HEK293 (cell line): ENCODE measurements at regions not wholly inside any gene's neighbourhood (a gene's known extent, or its start where the extent isn't known, plus 50 kb on each side); places are given as distances from the start of the nearest gene placed in this dataset.
A peak's percentile ranks its signal among the peaks of the same experiment; 100 is the strongest.

ENCODE experiments used
- ATF2 ChIP-seq: fragments of 450-650 bp; formaldehyde crosslinking; IDR thresholded peaks from 2 replicates; pipeline ENCODE4 v1.5.1; 2016; ENCODE audit warnings: missing biosample characterization, missing genetic modification characterization, low read depth
- BCL11A ChIP-seq: fragments of 450-650 bp; formaldehyde crosslinking; IDR thresholded peaks from 2 replicates; pipeline ENCODE4 v1.5.1; 2016; ENCODE audit warnings: low read depth, missing biosample characterization, missing genetic modification characterization
- IKZF3 ChIP-seq: fragments of 450-650 bp; IDR thresholded peaks from 2 replicates; pipeline ENCODE4 v1.5.0; 2018; ENCODE audit warnings: missing biosample characterization, mild to moderate bottlenecking, missing genetic modification characterization, moderate library complexity
- KLF10 ChIP-seq: fragments of 450-650 bp; IDR thresholded peaks from 2 replicates; pipeline ENCODE4 v1.5.1; 2018; ENCODE audit warnings: missing biosample characterization, mild to moderate bottlenecking, missing genetic modification characterization
- KLF8 ChIP-seq: fragments of 450-650 bp; formaldehyde crosslinking; IDR thresholded peaks from 2 replicates; pipeline ENCODE4 v1.5.1; 2016; ENCODE audit warnings: missing biosample characterization, missing genetic modification characterization
- OVOL3 ChIP-seq: fragments of 450-650 bp; formaldehyde crosslinking; IDR thresholded peaks from 2 replicates; pipeline ENCODE4 v1.5.1; 2016; ENCODE audit warnings: missing biosample characterization, missing genetic modification characterization
- SALL2 ChIP-seq: fragments of 450-650 bp; formaldehyde crosslinking; IDR thresholded peaks from 2 replicates; pipeline ENCODE4 v1.5.0; 2017; ENCODE audit warnings: missing biosample characterization, mild to moderate bottlenecking, missing genetic modification characterization, borderline replicate concordance
- SCRT2 ChIP-seq: fragments of 450-650 bp; formaldehyde crosslinking; IDR thresholded peaks from 2 replicates; pipeline ENCODE4 v1.5.1; 2016; ENCODE audit warnings: missing biosample characterization, missing genetic modification characterization
- SP2 ChIP-seq: fragments of 450-650 bp; formaldehyde crosslinking; IDR thresholded peaks from 2 replicates; pipeline ENCODE4 v1.5.1; 2016; ENCODE audit warnings: missing biosample characterization, missing genetic modification characterization
- WT1 ChIP-seq: fragments of 450-650 bp; formaldehyde crosslinking; IDR thresholded peaks from 2 replicates; pipeline ENCODE4 v1.5.1; 2016; ENCODE audit warnings: missing biosample characterization, missing genetic modification characterization
- ZEB2 ChIP-seq: fragments of 450-650 bp; formaldehyde crosslinking; IDR thresholded peaks from 2 replicates; pipeline ENCODE4 v1.5.1; 2016; ENCODE audit warnings: missing biosample characterization, missing genetic modification characterization
- ZNF155 ChIP-seq: fragments of 450-650 bp; formaldehyde crosslinking; IDR thresholded peaks from 2 replicates; pipeline ENCODE4 v1.5.1; 2016; ENCODE audit warnings: missing biosample characterization, missing genetic modification characterization
- ZNF24 ChIP-seq: fragments of 450-650 bp; formaldehyde crosslinking; IDR thresholded peaks from 2 replicates; pipeline ENCODE4 v1.5.1; 2016; ENCODE audit warnings: missing biosample characterization, missing genetic modification characterization
- ZNF335 ChIP-seq: fragments of 450-650 bp; formaldehyde crosslinking; conservative IDR thresholded peaks from 2 replicates; pipeline ENCODE4 v1.5.1; 2016; ENCODE audit warnings: missing biosample characterization, missing genetic modification characterization
- ZNF37A ChIP-seq: fragments of 450-650 bp; IDR thresholded peaks from 2 replicates; pipeline ENCODE4 v1.5.1; 2018; ENCODE audit warnings: missing biosample characterization, missing genetic modification characterization
- ZNF596 ChIP-seq: fragments of 450-650 bp; IDR thresholded peaks from 2 replicates; pipeline ENCODE4 v1.5.0; 2018; ENCODE audit warnings: missing biosample characterization, mild to moderate bottlenecking, missing genetic modification characterization, moderate library complexity
- ZNF654 ChIP-seq: fragments of 450-650 bp; formaldehyde crosslinking; IDR thresholded peaks from 2 replicates; pipeline ENCODE4 v1.5.1; 2016; ENCODE audit warnings: low read depth, missing biosample characterization, missing genetic modification characterization
- ZNF677 ChIP-seq: fragments of 450-650 bp; IDR thresholded peaks from 2 replicates; pipeline ENCODE4 v1.5.0; 2018; ENCODE audit warnings: missing biosample characterization, mild to moderate bottlenecking, missing genetic modification characterization, moderate library complexity
- ZNF830 ChIP-seq: fragments of 450-650 bp; IDR thresholded peaks from 2 replicates; pipeline ENCODE4 v1.5.0; 2018; ENCODE audit warnings: missing biosample characterization, missing genetic modification characterization, low read depth, mild to moderate bottlenecking, moderate library complexity
- ZNF843 ChIP-seq: fragments of 450-650 bp; formaldehyde crosslinking; IDR thresholded peaks from 2 replicates; pipeline ENCODE4 v1.5.1; 2016; ENCODE audit warnings: missing biosample characterization, missing genetic modification characterization
- ZSCAN30 ChIP-seq: fragments of 450-650 bp; IDR thresholded peaks from 2 replicates; pipeline ENCODE4 v1.5.1; 2018; ENCODE audit warnings: missing biosample characterization, mild to moderate bottlenecking, missing genetic modification characterization, moderate library complexity
- ZXDB ChIP-seq: fragments of 450-650 bp; formaldehyde crosslinking; IDR thresholded peaks from 2 replicates; pipeline ENCODE4 v1.5.1; 2016; ENCODE audit warnings: missing biosample characterization, missing genetic modification characterization
- TF ChIP-seq, protein P1 (sequence below): fragments of 450-650 bp; IDR thresholded peaks from 2 replicates; pipeline ENCODE4 v1.5.1; 2018; ENCODE audit warnings: missing biosample characterization, mild to moderate bottlenecking, missing genetic modification characterization
- TF ChIP-seq, protein P2 (sequence below): fragments of 450-650 bp; formaldehyde crosslinking; IDR thresholded peaks from 2 replicates; pipeline ENCODE4 v1.5.1; 2017; ENCODE audit warnings: missing biosample characterization, missing genetic modification characterization
- TF ChIP-seq, protein P3 (sequence below): fragments of 450-650 bp; formaldehyde crosslinking; IDR thresholded peaks from 2 replicates; pipeline ENCODE4 v1.5.1; 2016; ENCODE audit warnings: missing biosample characterization, missing genetic modification characterization
- TF ChIP-seq, protein P4 (sequence below): fragments of 450-650 bp; formaldehyde crosslinking; IDR thresholded peaks from 2 replicates; pipeline ENCODE4 v1.5.1; 2016; ENCODE audit warnings: missing biosample characterization, missing genetic modification characterization
- TF ChIP-seq, protein P5 (sequence below): fragments of 450-650 bp; formaldehyde crosslinking; IDR thresholded peaks from 2 replicates; pipeline ENCODE4 v1.5.1; 2016; ENCODE audit warnings: missing biosample characterization, missing genetic modification characterization
- TF ChIP-seq, protein P6 (sequence below): fragments of 450-650 bp; formaldehyde crosslinking; IDR thresholded peaks from 2 replicates; pipeline ENCODE4 v1.5.1; 2016; ENCODE audit warnings: missing biosample characterization, missing genetic modification characterization

- TF ChIP-seq, protein P1, sequence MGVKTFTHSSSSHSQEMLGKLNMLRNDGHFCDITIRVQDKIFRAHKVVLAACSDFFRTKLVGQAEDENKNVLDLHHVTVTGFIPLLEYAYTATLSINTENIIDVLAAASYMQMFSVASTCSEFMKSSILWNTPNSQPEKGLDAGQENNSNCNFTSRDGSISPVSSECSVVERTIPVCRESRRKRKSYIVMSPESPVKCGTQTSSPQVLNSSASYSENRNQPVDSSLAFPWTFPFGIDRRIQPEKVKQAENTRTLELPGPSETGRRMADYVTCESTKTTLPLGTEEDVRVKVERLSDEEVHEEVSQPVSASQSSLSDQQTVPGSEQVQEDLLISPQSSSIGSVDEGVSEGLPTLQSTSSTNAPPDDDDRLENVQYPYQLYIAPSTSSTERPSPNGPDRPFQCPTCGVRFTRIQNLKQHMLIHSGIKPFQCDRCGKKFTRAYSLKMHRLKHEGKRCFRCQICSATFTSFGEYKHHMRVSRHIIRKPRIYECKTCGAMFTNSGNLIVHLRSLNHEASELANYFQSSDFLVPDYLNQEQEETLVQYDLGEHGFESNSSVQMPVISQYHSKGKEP (tag by site-specific recombination): peak; percentile 41; the same call in 1 of the 2 replicates
- TF ChIP-seq ZNF596 (tag by site-specific recombination) (0 out of 2 replicates have a peak, but pooled peaks have one; percentile 6), KLF8 (peak; percentile 26; the same call in 1 of the 2 replicates), ZEB2 (tag by site-specific recombination) (peak; percentile 52; the same call in 1 of the 2 replicates), SALL2 (tag by site-specific recombination) (no peak), ZNF677 (tag by site-specific recombination) (no peak), ATF2 (peak; percentile 74), ZNF335 (tag by site-specific recombination) (peak; percentile 75), SP2 (no peak), ZNF37A (tag by site-specific recombination) (no peak), ZNF654 (tag by site-specific recombination) (no peak), BCL11A (peak; percentile 59; the same call in 1 of the 2 replicates), ZNF843 (tag by site-specific recombination) (peak; percentile 94), SCRT2 (no peak), ZNF155 (tag by site-specific recombination) (no peak), WT1 (tag by site-specific recombination) (peak; percentile 19; the same call in 1 of the 2 replicates), ZNF24 (peak; percentile 46; the same call in 1 of the 2 replicates), ZXDB (peak; percentile 32; the same call in 1 of the 2 replicates), OVOL3 (tag by site-specific recombination) (peak; percentile 47; the same call in 1 of the 2 replicates), ZNF830 (0 out of 2 replicates have a peak, but pooled peaks have one; percentile 17), KLF10 (tag by site-specific recombination) (peak; percentile 33; the same call in 1 of the 2 replicates), IKZF3 (peak; percentile 42; the same call in 1 of the 2 replicates), ZSCAN30 (tag by site-specific recombination) (no peak)
- TF ChIP-seq, protein P2, sequence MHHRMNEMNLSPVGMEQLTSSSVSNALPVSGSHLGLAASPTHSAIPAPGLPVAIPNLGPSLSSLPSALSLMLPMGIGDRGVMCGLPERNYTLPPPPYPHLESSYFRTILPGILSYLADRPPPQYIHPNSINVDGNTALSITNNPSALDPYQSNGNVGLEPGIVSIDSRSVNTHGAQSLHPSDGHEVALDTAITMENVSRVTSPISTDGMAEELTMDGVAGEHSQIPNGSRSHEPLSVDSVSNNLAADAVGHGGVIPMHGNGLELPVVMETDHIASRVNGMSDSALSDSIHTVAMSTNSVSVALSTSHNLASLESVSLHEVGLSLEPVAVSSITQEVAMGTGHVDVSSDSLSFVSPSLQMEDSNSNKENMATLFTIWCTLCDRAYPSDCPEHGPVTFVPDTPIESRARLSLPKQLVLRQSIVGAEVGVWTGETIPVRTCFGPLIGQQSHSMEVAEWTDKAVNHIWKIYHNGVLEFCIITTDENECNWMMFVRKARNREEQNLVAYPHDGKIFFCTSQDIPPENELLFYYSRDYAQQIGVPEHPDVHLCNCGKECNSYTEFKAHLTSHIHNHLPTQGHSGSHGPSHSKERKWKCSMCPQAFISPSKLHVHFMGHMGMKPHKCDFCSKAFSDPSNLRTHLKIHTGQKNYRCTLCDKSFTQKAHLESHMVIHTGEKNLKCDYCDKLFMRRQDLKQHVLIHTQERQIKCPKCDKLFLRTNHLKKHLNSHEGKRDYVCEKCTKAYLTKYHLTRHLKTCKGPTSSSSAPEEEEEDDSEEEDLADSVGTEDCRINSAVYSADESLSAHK (tag by site-specific recombination): 0 out of 2 replicates have a peak, but pooled peaks have one; percentile 56
- TF ChIP-seq, protein P3, sequence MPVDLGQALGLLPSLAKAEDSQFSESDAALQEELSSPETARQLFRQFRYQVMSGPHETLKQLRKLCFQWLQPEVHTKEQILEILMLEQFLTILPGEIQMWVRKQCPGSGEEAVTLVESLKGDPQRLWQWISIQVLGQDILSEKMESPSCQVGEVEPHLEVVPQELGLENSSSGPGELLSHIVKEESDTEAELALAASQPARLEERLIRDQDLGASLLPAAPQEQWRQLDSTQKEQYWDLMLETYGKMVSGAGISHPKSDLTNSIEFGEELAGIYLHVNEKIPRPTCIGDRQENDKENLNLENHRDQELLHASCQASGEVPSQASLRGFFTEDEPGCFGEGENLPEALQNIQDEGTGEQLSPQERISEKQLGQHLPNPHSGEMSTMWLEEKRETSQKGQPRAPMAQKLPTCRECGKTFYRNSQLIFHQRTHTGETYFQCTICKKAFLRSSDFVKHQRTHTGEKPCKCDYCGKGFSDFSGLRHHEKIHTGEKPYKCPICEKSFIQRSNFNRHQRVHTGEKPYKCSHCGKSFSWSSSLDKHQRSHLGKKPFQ (tag by site-specific recombination): 0 out of 2 replicates have a peak, but pooled peaks have one; percentile 42
- TF ChIP-seq, protein P4, sequence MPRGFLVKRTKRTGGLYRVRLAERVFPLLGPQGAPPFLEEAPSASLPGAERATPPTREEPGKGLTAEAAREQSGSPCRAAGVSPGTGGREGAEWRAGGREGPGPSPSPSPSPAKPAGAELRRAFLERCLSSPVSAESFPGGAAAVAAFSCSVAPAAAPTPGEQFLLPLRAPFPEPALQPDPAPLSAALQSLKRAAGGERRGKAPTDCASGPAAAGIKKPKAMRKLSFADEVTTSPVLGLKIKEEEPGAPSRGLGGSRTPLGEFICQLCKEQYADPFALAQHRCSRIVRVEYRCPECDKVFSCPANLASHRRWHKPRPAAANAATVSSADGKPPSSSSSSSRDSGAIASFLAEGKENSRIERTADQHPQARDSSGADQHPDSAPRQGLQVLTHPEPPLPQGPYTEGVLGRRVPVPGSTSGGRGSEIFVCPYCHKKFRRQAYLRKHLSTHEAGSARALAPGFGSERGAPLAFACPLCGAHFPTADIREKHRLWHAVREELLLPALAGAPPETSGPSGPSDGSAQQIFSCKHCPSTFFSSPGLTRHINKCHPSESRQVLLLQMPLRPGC (tag by site-specific recombination): 0 out of 2 replicates have a peak, but pooled peaks have one; percentile 17
- TF ChIP-seq, protein P5, sequence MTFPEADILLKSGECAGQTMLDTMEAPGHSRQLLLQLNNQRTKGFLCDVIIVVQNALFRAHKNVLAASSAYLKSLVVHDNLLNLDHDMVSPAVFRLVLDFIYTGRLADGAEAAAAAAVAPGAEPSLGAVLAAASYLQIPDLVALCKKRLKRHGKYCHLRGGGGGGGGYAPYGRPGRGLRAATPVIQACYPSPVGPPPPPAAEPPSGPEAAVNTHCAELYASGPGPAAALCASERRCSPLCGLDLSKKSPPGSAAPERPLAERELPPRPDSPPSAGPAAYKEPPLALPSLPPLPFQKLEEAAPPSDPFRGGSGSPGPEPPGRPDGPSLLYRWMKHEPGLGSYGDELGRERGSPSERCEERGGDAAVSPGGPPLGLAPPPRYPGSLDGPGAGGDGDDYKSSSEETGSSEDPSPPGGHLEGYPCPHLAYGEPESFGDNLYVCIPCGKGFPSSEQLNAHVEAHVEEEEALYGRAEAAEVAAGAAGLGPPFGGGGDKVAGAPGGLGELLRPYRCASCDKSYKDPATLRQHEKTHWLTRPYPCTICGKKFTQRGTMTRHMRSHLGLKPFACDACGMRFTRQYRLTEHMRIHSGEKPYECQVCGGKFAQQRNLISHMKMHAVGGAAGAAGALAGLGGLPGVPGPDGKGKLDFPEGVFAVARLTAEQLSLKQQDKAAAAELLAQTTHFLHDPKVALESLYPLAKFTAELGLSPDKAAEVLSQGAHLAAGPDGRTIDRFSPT: peak; percentile 40; the same call in 1 of the 2 replicates
- TF ChIP-seq, protein P6, sequence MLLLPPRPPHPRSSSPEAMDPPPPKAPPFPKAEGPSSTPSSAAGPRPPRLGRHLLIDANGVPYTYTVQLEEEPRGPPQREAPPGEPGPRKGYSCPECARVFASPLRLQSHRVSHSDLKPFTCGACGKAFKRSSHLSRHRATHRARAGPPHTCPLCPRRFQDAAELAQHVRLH (tag by site-specific recombination): peak; percentile 65; the same call in 1 of the 2 replicates
These were observed 236.3 kb downstream of the EPHA7 start (continued) for GRCh38 chr6:93182938-93183479.
